ENCODE measurements at regions not wholly inside any gene's neighbourhood (a gene's known extent, or its start where the extent isn't known, plus 50 kb on each side); places are given as distances from the start of the nearest gene placed in this dataset.
"Not testable (repeated sequence)": the region's sequence is repeated elsewhere in the genome, so short reads cannot be mapped to it uniquely, and the experiment has no call there.

GRCh38 chr6:94559829-94560537 is 1017.4 kb upstream of the MANEA start:
- TF ChIP-seq CTCF (IDR thresholded peaks at IDR 0.05) (no peak), POLR2A (IDR thresholded peaks at IDR 0.05) (no peak)
- Histone ChIP-seq H3K9me3 (no peaks in the 10 kb centered on the region), H3K4me1 (no peaks in the 10 kb centered on the region), H3K36me3 (no peaks in the 10 kb centered on the region), H3K27ac (no peak overlapping the region), H3K27me3 (no peaks in the 10 kb centered on the region), H3K4me3 (no peak overlapping the region)
- intact Hi-C loops (cut with DNase I) = no loop called here
- no peak for DNase-seq
- no peak for ATAC-seq
- WGBS (ENCODE audit: insufficient coverage, low coverage, low lambda C conversion rate, missing lambda C conversion rate) = 40% methylated on average over 1 of the region's 1 CpG

GRCh38 chr6:94557207-94557606 is 1020.1 kb upstream of the MANEA start:
- H3K36me3 ChIP-seq; ATAC-seq; intact Hi-C loops (cut with DNase I); H3K27me3 ChIP-seq; H3K27ac ChIP-seq; DNase-seq; H3K4me3 ChIP-seq; H3K9me3 ChIP-seq; H3K4me1 ChIP-seq: not testable (repeated sequence)
- 32% methylated on average over 3 of the region's 11 CpGs for WGBS (ENCODE audit: insufficient coverage, low coverage, low lambda C conversion rate, missing lambda C conversion rate)

- ATAC-seq = no peak
Measured at GRCh38 chr6:94548201-94548600, 1029.1 kb upstream of the MANEA start.

GRCh38 chr6:94535798-94536197 is 1041.5 kb upstream of the MANEA start:
- Histone ChIP-seq H3K9me3 (no peaks in the 10 kb centered on the region), H3K4me1 (no peaks in the 10 kb centered on the region), H3K27ac (no peak overlapping the region), H3K4me3 (no peak overlapping the region), H3K27me3 (no peaks in the 10 kb centered on the region), H3K36me3 (no peaks in the 10 kb centered on the region)
- intact Hi-C loops (cut with DNase I) = no loop called here
- 56% methylated on average over 1 of the region's 1 CpG for WGBS (ENCODE audit: insufficient coverage, low coverage, low lambda C conversion rate, missing lambda C conversion rate)
- DNase-seq = no peak
- ATAC-seq = no peak
- TF ChIP-seq POLR2A (IDR thresholded peaks at IDR 0.05) (no peak), CTCF (IDR thresholded peaks at IDR 0.05) (no peak)

More at GRCh38 chr6:94548201-94548600, 1029.1 kb upstream of the MANEA start:
- Histone ChIP-seq H3K4me1 (no peaks in the 10 kb centered on the region), H3K4me3 (no peak overlapping the region), H3K9me3 (no peaks in the 10 kb centered on the region), H3K27me3 (no peaks in the 10 kb centered on the region), H3K36me3 (no peaks in the 10 kb centered on the region), H3K27ac (no peak overlapping the region)
- intact Hi-C loops (cut with DNase I) = no loop called here
- TF ChIP-seq POLR2A (IDR thresholded peaks at IDR 0.05) = no peak
- no peak for TF ChIP-seq CTCF (IDR thresholded peaks at IDR 0.05)
- DNase-seq = no peak
- 57% methylated on average over 4 of the region's 4 CpGs for WGBS (ENCODE audit: insufficient coverage, low coverage, low lambda C conversion rate, missing lambda C conversion rate)

GRCh38 chr6:94511502-94512088 is 1065.7 kb upstream of the MANEA start:
- ATAC-seq (no peak), DNase-seq (peak in 1 of 3 donors; percentile 39)
- Histone ChIP-seq H3K4me1 (no peaks in the 10 kb centered on the region), H3K27me3 (no peaks in the 10 kb centered on the region), H3K4me3 (no peak overlapping the region), H3K36me3 (no peaks in the 10 kb centered on the region), H3K9me3 (no peaks in the 10 kb centered on the region), H3K27ac (no peak overlapping the region)
- no peak for TF ChIP-seq CTCF (IDR thresholded peaks at IDR 0.05)
- no peak for TF ChIP-seq POLR2A (IDR thresholded peaks at IDR 0.05)
- no CpG with 5 or more reads among the region's 17 CpGs for WGBS (ENCODE audit: insufficient coverage, low coverage, low lambda C conversion rate, missing lambda C conversion rate)
- intact Hi-C loops (cut with DNase I) = no loop called here

Data from right lobe of liver (tissue), 6 donors.